HL-60 (cell line): ENCODE measurements at regions not wholly inside any gene's neighbourhood (a gene's known extent, or its start where the extent isn't known, plus 50 kb on each side); places are given as distances from the start of the nearest gene placed in this dataset.

Experiments
- DNase-seq, 2 experiments: peaks; one replicate each; pipeline ENCODE4 v3.0.0-alpha.2; 2010 to 2020; ENCODE audit warnings: low read depth in 1 of 2, low spot score in 1 of 2
- H3K27ac ChIP-seq: fragments of 250-450 bp; sonication (Bioruptor Pico); replicated peaks from 2 replicates; pipeline ENCODE4 v1.5.1; 2020; ENCODE audit warnings: mild to moderate bottlenecking, moderate library complexity
- H3K27me3 ChIP-seq: fragments of 250-450 bp; sonication (Bioruptor Pico); 2 replicates; pipeline ENCODE4 v1.5.1; 2021; ENCODE audit warnings: mild to moderate bottlenecking, moderate library complexity; ENCODE audit not compliant: insufficient read depth, poor library complexity, severe bottlenecking
- H3K4me3 ChIP-seq: replicated peaks from 2 replicates; pipeline ENCODE4 v1.5.1; 2011; ENCODE audit warnings: mild to moderate bottlenecking, control low read depth, low read length; ENCODE audit not compliant: insufficient read depth
- CTCF ChIP-seq: IDR thresholded peaks from one replicate; pipeline ENCODE4 v1.5.1; 2011; ENCODE audit warnings: low read length, control low read depth, inconsistent platforms; ENCODE audit not compliant: insufficient read depth
- GABPA ChIP-seq: IDR thresholded peaks from 2 replicates; pipeline ENCODE4 v1.6.1; 2012; ENCODE audit warnings: low read depth
- POLR2AphosphoS5 ChIP-seq: IDR thresholded peaks from 2 replicates; pipeline ENCODE4 v1.6.1; 2012; ENCODE audit warnings: low read depth
- REST ChIP-seq: IDR thresholded peaks from 2 replicates; pipeline ENCODE4 v1.6.1; 2012; ENCODE audit warnings: low read depth; ENCODE audit not compliant: insufficient replicate concordance
- SPI1 ChIP-seq: IDR thresholded peaks from 2 replicates; pipeline ENCODE4 v1.6.1; 2012; ENCODE audit warnings: low read depth, mild to moderate bottlenecking, borderline replicate concordance

GRCh38 chr15:46703871-46704637 lies 1013.3 kb upstream of the SEMA6D start:
- DNase-seq: no peak
- Histone ChIP-seq H3K27me3 (no peaks in the 10 kb centered on the region), H3K27ac (no peak overlapping the region), H3K4me3 (no peak overlapping the region)
- TF ChIP-seq SPI1 (no peak), GABPA (no peak), POLR2AphosphoS5 (no peak), CTCF (no peak), REST (no peak)

GRCh38 chr15:46707452-46707851 lies 1009.9 kb upstream of the SEMA6D start:
- Histone ChIP-seq H3K27me3 (no peaks in the 10 kb centered on the region), H3K27ac (no peak overlapping the region), H3K4me3 (no peak overlapping the region)
- TF ChIP-seq POLR2AphosphoS5 (no peak), GABPA (no peak), CTCF (no peak), SPI1 (no peak), REST (no peak)
- DNase-seq: no peak

- DNase-seq: no peak
- TF ChIP-seq CTCF: no peak
- no peak for TF ChIP-seq REST
- TF ChIP-seq SPI1: no peak
- no peak for TF ChIP-seq POLR2AphosphoS5
- no peak for TF ChIP-seq GABPA
- Histone ChIP-seq H3K27ac (no peak overlapping the region), H3K27me3 (no peaks in the 10 kb centered on the region), H3K4me3 (no peak overlapping the region)
These were observed 1009.1 kb upstream of the SEMA6D start for GRCh38 chr15:46708226-46708625.
